ENCODE measurements at regions not wholly inside any gene's neighbourhood (a gene's known extent, or its start where the extent isn't known, plus 50 kb on each side); places are given as distances from the start of the nearest gene placed in this dataset.
A peak's percentile ranks its signal among the peaks of the same experiment; 100 is the strongest.

DNA sequence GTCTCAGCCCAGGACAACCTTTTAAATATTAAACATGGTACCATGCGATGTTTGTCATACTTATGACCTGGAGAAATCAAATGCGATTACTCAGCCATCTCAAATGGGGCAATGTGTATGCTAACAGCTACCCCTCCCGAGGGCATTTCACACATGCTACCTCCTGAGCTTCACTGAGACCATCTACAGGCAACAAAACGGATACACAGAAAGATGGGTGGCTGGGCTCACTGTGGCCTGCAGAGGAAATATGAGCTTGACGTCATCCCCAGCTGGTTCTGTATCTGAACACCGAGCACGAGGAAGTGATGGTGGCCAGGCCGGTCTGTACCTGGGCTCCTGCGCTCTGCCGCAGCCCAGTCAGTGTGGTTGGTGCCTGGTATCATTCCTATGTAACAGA lies 374.3 kb downstream of the RPS24 start:
- peak in 1 of 7 donors; percentile 51 for DNase-seq
- WGBS, 4 donors: 86 to 92% (median 91%) methylated on average over 7 to 10 of the region's 10 CpGs
- TF ChIP-seq, protein P1, sequence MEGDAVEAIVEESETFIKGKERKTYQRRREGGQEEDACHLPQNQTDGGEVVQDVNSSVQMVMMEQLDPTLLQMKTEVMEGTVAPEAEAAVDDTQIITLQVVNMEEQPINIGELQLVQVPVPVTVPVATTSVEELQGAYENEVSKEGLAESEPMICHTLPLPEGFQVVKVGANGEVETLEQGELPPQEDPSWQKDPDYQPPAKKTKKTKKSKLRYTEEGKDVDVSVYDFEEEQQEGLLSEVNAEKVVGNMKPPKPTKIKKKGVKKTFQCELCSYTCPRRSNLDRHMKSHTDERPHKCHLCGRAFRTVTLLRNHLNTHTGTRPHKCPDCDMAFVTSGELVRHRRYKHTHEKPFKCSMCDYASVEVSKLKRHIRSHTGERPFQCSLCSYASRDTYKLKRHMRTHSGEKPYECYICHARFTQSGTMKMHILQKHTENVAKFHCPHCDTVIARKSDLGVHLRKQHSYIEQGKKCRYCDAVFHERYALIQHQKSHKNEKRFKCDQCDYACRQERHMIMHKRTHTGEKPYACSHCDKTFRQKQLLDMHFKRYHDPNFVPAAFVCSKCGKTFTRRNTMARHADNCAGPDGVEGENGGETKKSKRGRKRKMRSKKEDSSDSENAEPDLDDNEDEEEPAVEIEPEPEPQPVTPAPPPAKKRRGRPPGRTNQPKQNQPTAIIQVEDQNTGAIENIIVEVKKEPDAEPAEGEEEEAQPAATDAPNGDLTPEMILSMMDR (IDR thresholded peaks at IDR 0.05): no peak
- TF ChIP-seq POLR2A (IDR thresholded peaks at IDR 0.05): no peak
- no peaks in the 10 kb centered on the region for H3K9me3 ChIP-seq (replicated peaks in 1 of 3)
- no peaks in the 10 kb centered on the region for H3K36me3 ChIP-seq (replicated peaks in 1 of 2)
- H3K27me3 ChIP-seq: no peaks in the 10 kb centered on the region
- peak overlapping the region in 2 of 5 donors; percentile 52 to 62 for H3K27ac ChIP-seq
- H3K4me1 ChIP-seq (replicated peaks in 1 of 2): peaks cover 0 to 26% of the 10 kb centered on the region in 2 donors
- no peak overlapping the region for H3K4me3 ChIP-seq
- intact Hi-C loops (cut with DNase I): no loop called here

DNA sequence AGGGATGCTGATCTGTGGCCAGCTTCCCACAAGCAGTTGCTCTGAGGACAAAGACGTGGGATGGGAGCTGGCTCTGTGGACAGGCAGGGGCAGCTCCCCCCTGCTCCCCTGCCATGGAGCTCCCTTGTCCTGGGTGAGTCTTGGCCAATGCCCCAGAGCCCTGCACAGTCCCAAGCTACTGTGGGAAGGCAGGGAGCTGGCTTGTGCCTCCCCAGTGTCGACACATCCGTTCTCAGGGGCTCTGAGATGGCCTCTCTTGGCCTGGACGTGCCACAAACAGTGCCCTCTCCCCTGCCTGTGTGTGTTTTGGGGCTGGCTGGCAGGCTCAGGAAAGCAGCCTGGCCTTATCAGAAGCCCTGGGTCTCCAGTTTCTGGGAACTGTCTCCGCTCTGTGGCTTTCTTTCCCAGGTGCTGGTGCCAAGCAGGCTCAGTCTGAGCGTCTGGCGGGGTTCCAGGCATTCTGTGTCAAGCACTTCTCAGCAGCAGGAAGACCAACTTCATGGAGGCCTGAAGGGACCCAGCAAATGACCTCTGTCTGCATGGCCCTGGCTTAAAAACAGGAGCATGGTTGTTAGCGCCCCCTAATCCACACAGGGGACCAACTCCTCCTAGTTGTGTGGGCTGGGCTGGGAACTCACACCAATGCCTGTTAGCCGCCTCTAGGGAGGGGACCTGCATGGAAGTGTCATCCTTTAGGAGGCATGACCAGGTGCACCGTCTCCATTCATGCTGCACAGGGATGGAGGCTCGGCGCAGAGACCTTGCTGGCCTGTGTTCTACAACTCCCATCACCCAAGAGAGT lies 375.2 kb downstream of the RPS24 start:
- peak overlapping the region in 3 of 5 donors; percentile 40 to 62 (median 52) for H3K27ac ChIP-seq
- H3K4me1 ChIP-seq (replicated peaks in 1 of 2): peaks cover 0 to 26% of the 10 kb centered on the region in 2 donors
- no peaks in the 10 kb centered on the region for H3K27me3 ChIP-seq
- peak; percentile 59 to 95 (median 86) for DNase-seq
- H3K4me3 ChIP-seq: no peak overlapping the region
- H3K36me3 ChIP-seq (replicated peaks in 1 of 2): no peaks in the 10 kb centered on the region
- 65 to 95% (median 72%) methylated on average over 3 to 12 of the region's 12 CpGs for WGBS, 4 donors
- no peak for TF ChIP-seq POLR2A (IDR thresholded peaks at IDR 0.05)
- TF ChIP-seq, protein P1 (IDR thresholded peaks at IDR 0.05): no peak
- no peaks in the 10 kb centered on the region for H3K9me3 ChIP-seq (replicated peaks in 1 of 3)
- intact Hi-C loops (cut with DNase I): no loop called here

- no peaks in the 10 kb centered on the region for H3K27me3 ChIP-seq
- no peak overlapping the region for H3K4me3 ChIP-seq
- TF ChIP-seq, protein P1 (IDR thresholded peaks at IDR 0.05): no peak
- TF ChIP-seq POLR2A (IDR thresholded peaks at IDR 0.05): no peak
- no peaks in the 10 kb centered on the region for H3K9me3 ChIP-seq (replicated peaks in 1 of 3)
- 88 to 97% (median 94%) methylated on average over 15 of the region's 15 CpGs for WGBS, 4 donors
- DNase-seq: peak in 1 of 7 donors; percentile 37
- intact Hi-C loops (cut with DNase I): no loop called here
- no peak overlapping the region for H3K27ac ChIP-seq
- no peaks in the 10 kb centered on the region for H3K36me3 ChIP-seq (replicated peaks in 1 of 2)
- peaks cover 0 to 26% of the 10 kb centered on the region in 2 donors for H3K4me1 ChIP-seq (replicated peaks in 1 of 2)
Observed at GRCh38 chr10:78410046-78410965, 376.6 kb downstream of the RPS24 start.

DNA sequence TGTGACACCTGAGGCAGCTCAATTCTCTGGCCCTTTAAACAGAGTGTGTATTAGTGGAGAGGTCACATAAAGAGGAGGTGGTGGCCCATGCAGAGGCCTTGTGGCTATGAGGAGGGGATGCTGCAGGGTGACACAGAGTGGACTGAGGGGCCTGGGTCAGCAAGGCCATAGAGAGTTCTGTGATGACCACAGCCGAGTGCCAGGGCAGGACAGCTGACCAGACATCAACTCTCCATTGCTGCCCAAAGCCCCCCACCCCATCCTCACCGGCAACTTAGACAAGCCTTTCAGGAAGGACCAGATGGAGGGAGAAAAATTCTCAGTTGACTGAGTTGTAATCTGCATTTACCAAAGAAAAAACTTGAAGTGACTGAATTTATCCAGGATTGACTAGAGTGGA lies 378.1 kb downstream of the RPS24 start:
- H3K9me3 ChIP-seq (replicated peaks in 1 of 3): no peaks in the 10 kb centered on the region

More for the DNA sequence above, 378.1 kb downstream of the RPS24 start:
- no peak overlapping the region for H3K4me3 ChIP-seq
- intact Hi-C loops (cut with DNase I): no loop called here
- no peaks in the 10 kb centered on the region for H3K27me3 ChIP-seq
- peaks cover 0 to 21% of the 10 kb centered on the region in 2 donors for H3K4me1 ChIP-seq (replicated peaks in 1 of 2)
- TF ChIP-seq, protein P1 (IDR thresholded peaks at IDR 0.05): no peak
- TF ChIP-seq POLR2A (IDR thresholded peaks at IDR 0.05): no peak
- H3K36me3 ChIP-seq (replicated peaks in 1 of 2): no peaks in the 10 kb centered on the region
- peak in 1 of 7 donors; percentile 30 for DNase-seq
- WGBS, 4 donors: 88 to 100% (median 93%) methylated on average over 1 to 2 of the region's 2 CpGs
- no peak overlapping the region for H3K27ac ChIP-seq
